Activated CD4-positive, alpha-beta T cell treated with anti-CD3 and anti-CD28 coated beads, Interleukin-10, Interleukin-2, amounts not matched to agents 100 ng/mL and 50 ng/mL, durations not matched to agents 16 hours and 8 hours (primary cell): ENCODE measurements at regions not wholly inside any gene's neighbourhood (a gene's known extent, or its start where the extent isn't known, plus 50 kb on each side); places are given as distances from the start of the nearest gene placed in this dataset.

Experiments
- DNase-seq: peaks from one replicate; pipeline ENCODE4 v3.0.0-alpha.2; 2020

DNA sequence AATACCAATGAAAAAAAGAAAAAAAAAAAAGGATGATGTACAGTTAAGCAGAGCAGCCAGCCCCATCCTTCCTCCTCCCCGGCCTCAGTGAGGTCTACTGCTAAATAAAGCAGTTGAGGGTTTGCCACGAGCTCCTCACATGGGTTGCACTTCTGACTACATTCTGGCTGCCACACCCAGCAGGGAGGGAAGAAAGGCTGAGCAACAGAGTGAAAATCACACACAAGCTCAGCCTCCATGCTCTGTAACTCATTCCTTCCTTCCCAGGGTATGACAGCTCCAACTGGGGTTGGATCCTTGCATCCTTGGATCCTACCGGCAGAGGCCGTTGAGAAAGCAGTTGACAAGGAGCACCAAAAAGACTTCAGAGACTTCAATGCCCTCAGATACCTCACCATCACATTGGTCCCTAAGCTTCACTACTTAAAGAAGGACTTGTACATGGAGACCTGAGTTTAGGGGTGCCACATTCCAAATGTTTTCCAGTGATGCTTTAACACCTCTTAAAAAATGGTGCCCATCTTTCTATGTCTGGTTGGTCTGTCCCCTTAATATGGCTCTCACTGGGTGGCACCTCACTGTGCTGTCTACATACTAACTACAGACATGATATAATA, 52.9 kb upstream of the PIK3CG start:
- DNase-seq, result no peak

DNA sequence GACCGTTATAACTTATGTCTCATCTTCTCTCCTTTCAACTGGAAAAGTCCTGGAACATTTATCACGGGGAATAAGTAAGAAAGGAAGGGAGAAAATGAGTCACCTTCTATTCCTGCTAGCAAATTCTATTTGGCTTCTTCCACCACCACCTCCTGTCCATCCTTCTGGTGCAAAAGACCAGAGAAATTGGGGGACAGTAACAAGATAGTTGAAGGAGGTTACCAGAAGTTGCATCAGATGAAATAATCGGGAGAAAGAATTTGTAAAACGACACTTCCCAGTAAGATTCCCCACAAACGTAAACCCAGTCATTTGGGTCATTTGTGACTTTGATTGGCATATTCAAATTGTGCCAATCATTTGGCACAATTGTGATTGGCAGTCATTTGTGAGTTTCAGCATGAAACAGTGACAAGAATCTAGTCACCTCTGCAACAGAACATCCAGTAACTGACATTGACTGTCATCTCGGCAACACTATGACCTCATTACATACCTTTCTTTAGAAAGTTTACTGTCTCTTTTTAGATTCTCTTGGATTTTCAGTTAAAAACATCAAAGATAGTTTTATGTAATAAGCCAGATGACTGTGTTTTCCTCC, 51.3 kb upstream of the PIK3CG start:
- DNase-seq, result no peak

DNA sequence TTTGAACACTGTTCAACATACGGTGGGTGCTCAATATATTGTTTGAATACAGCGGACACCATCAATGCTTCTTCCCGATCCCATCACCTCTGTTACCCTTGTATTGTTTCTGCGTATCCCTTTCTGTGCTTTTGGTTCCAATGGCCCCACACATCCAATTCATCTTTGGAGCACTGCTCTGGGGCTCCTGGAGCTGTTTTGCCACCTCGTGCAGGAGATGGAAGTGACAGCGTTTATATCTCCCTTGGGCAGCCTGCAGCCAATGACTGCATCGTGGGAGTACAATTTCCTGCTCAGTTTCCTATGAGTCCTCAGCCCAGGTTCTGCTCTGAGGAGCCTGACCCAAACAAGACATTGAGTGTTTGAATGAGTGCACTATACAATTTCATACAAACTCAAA, 50.2 kb upstream of the PIK3CG start:
- DNase-seq, result no peak
